GM18867 (cell line): ENCODE measurements at regions not wholly inside any gene's neighbourhood (a gene's known extent, or its start where the extent isn't known, plus 50 kb on each side); places are given as distances from the start of the nearest gene placed in this dataset.
"Not testable (repeated sequence)": the region's sequence is repeated elsewhere in the genome, so short reads cannot be mapped to it uniquely, and the experiment has no call there.

ENCODE experiments used
- ATAC-seq: cut with Tn5 transposase; IDR thresholded peaks from one replicate; pipeline ENCODE4 v1.9.1; 2021; ENCODE audit warnings: mild to moderate bottlenecking, moderate library complexity; ENCODE audit not compliant: unreplicated experiment

GRCh38 chr11:112670806-112671570, 290.2 kb upstream of the NCAM1 start:
- ATAC-seq, result no peak

- not testable (repeated sequence) for ATAC-seq
These were observed 287.8 kb upstream of the NCAM1 start for GRCh38 chr11:112673401-112673800.

- ATAC-seq, result no peak
These were observed 276.1 kb upstream of the NCAM1 start for GRCh38 chr11:112685111-112685510.

- no peak for ATAC-seq
These were observed 271.4 kb upstream of the NCAM1 start for GRCh38 chr11:112689851-112690250.

GRCh38 chr11:112693781-112694180, 267.4 kb upstream of the NCAM1 start:
- no peak for ATAC-seq

GRCh38 chr11:112694245-112694644, 267.0 kb upstream of the NCAM1 start:
- no peak for ATAC-seq

GRCh38 chr11:112694813-112695212, 266.4 kb upstream of the NCAM1 start:
- ATAC-seq, result no peak

GRCh38 chr11:112697391-112698178, 263.6 kb upstream of the NCAM1 start:
- no peak for ATAC-seq

GRCh38 chr11:112705148-112705547, 256.1 kb upstream of the NCAM1 start:
- ATAC-seq, result no peak

GRCh38 chr11:112706863-112707262, 254.4 kb upstream of the NCAM1 start:
- no peak for ATAC-seq

- not testable (repeated sequence) for ATAC-seq
These were observed 246.9 kb upstream of the NCAM1 start for GRCh38 chr11:112714340-112714739.

GRCh38 chr11:112715056-112715455, 246.2 kb upstream of the NCAM1 start:
- no peak for ATAC-seq

GRCh38 chr11:112718483-112718882, 242.7 kb upstream of the NCAM1 start:
- no peak for ATAC-seq

- no peak for ATAC-seq
These were observed 241.3 kb upstream of the NCAM1 start for GRCh38 chr11:112719736-112720525.

GRCh38 chr11:112722148-112722547, 239.1 kb upstream of the NCAM1 start:
- ATAC-seq, result no peak

GRCh38 chr11:112722876-112723275, 238.3 kb upstream of the NCAM1 start:
- ATAC-seq, result no peak

GRCh38 chr11:112723676-112724495, 237.3 kb upstream of the NCAM1 start:
- no peak for ATAC-seq

- no peak for ATAC-seq
These were observed 236.8 kb upstream of the NCAM1 start for GRCh38 chr11:112724496-112724790.

- no peak for ATAC-seq
These were observed 235.6 kb upstream of the NCAM1 start for GRCh38 chr11:112725636-112726035.

- no peak for ATAC-seq
These were observed 233.8 kb upstream of the NCAM1 start for GRCh38 chr11:112727341-112727841.

- ATAC-seq, result no peak
These were observed 232.9 kb upstream of the NCAM1 start for GRCh38 chr11:112728288-112728687.
